ENCODE measurements at regions not wholly inside any gene's neighbourhood (a gene's known extent, or its start where the extent isn't known, plus 50 kb on each side); places are given as distances from the start of the nearest gene placed in this dataset.

GRCh38 chr20:58040447-58041290 lies 187.8 kb downstream of the ANKRD60 start:
- Histone ChIP-seq H3K4me2 (ENCODE audit: low read length) (no peak overlapping the region), H3K36me3 (ENCODE audit: control insufficient read depth in 1 of 2, insufficient read depth in 2 of 2, low read length in 2 of 2) (no peaks in the 10 kb centered on the region), H4K20me1 (ENCODE audit: insufficient read depth) (no peaks in the 10 kb centered on the region), H3K9me2 (ENCODE audit: insufficient read depth) (no peaks in the 10 kb centered on the region), H3K79me2 (ENCODE audit: insufficient read depth, low read length) (no peaks in the 10 kb centered on the region), H3K4me3 (replicated peaks in 1 of 2; ENCODE audit: low read depth in 1 of 2, low read length in 2 of 2) (no peak overlapping the region), H3K27me3 (ENCODE audit: insufficient read depth, low read length) (peaks cover 29% of the 10 kb centered on the region), H3K27ac (ENCODE audit: low read depth, low read length) (no peak overlapping the region), H3K4me1 (ENCODE audit: control insufficient read depth in 1 of 2, insufficient read depth in 2 of 2, low read length in 2 of 2) (no peaks in the 10 kb centered on the region), H2AFZ (ENCODE audit: low read depth, low read length, poor library complexity, severe bottlenecking) (no peak overlapping the region), H3K9ac (ENCODE audit: low read length) (no peak overlapping the region), H3K9me3 (ENCODE audit: control insufficient read depth in 1 of 2, insufficient read depth in 1 of 2, low read depth in 1 of 2, low read length in 2 of 2) (no peaks in the 10 kb centered on the region)
- ChIA-PET POLR2A (no interaction called here), RAD21 (ENCODE audit: low non-redundant PET in 1 of 2, low total read pairs in 2 of 2, uncharacterized antibody in 2 of 2, unreplicated experiment in 2 of 2) (no interaction called here), CTCF (no interaction called here)
- intact Hi-C loops (cut with micrococcal nuclease): no loop called here
- no peak for ATAC-seq
- BruUV-seq (replicated peaks): no TSS peak
- no peak for DNase-seq (ENCODE audit: low read depth, low spot score)
- no peak for TF ChIP-seq SP1 (IDR thresholded peaks at IDR 0.05; ENCODE audit: low read depth)
- no peak for TF ChIP-seq EZH2 (IDR thresholded peaks at IDR 0.05)
- no peak for TF ChIP-seq FOSL1 (IDR thresholded peaks at IDR 0.05; ENCODE audit: low read depth)
- TF ChIP-seq EZH2phosphoT487 (IDR thresholded peaks at IDR 0.05; ENCODE audit: borderline replicate concordance): no peak
- TF ChIP-seq POLR2A (IDR thresholded peaks at IDR 0.05; ENCODE audit: borderline replicate concordance, extremely low read depth, insufficient read depth, insufficient read length): no peak
- no peak for TF ChIP-seq ZBTB33 (IDR thresholded peaks at IDR 0.05; ENCODE audit: extremely low read depth, insufficient replicate concordance, low read length)
- TF ChIP-seq, protein P1, sequence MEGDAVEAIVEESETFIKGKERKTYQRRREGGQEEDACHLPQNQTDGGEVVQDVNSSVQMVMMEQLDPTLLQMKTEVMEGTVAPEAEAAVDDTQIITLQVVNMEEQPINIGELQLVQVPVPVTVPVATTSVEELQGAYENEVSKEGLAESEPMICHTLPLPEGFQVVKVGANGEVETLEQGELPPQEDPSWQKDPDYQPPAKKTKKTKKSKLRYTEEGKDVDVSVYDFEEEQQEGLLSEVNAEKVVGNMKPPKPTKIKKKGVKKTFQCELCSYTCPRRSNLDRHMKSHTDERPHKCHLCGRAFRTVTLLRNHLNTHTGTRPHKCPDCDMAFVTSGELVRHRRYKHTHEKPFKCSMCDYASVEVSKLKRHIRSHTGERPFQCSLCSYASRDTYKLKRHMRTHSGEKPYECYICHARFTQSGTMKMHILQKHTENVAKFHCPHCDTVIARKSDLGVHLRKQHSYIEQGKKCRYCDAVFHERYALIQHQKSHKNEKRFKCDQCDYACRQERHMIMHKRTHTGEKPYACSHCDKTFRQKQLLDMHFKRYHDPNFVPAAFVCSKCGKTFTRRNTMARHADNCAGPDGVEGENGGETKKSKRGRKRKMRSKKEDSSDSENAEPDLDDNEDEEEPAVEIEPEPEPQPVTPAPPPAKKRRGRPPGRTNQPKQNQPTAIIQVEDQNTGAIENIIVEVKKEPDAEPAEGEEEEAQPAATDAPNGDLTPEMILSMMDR (IDR thresholded peaks at IDR 0.05 in 2 of 3, conservative IDR thresholded peaks at IDR 0.05 in 1 of 3; ENCODE audit: borderline replicate concordance in 1 of 3, insufficient read depth in 1 of 3, low read depth in 2 of 3, low read length in 2 of 3): no peak
- no peak for TF ChIP-seq MAX (IDR thresholded peaks at IDR 0.05)
- TF ChIP-seq REST (IDR thresholded peaks at IDR 0.05; ENCODE audit: low read depth): no peak
- TF ChIP-seq EGR1 (IDR thresholded peaks at IDR 0.05; ENCODE audit: low read depth): no peak
- TF ChIP-seq CBX3 (IDR thresholded peaks at IDR 0.05; ENCODE audit: low read depth): no peak
- TF ChIP-seq SRF (IDR thresholded peaks at IDR 0.05; ENCODE audit: low read depth): no peak
- TF ChIP-seq YY1 (IDR thresholded peaks at IDR 0.05; ENCODE audit: extremely low read depth, insufficient replicate concordance, low read depth, low read length): no peak
- TF ChIP-seq RAD21 (IDR thresholded peaks at IDR 0.05; ENCODE audit: low read depth): no peak
- no peak for TF ChIP-seq JUND (IDR thresholded peaks at IDR 0.05)
- no peak for TF ChIP-seq ZFX (IDR thresholded peaks at IDR 0.05)

Data from HCT116 (cell line).